BJ (cell line): ENCODE measurements at regions not wholly inside any gene's neighbourhood (a gene's known extent, or its start where the extent isn't known, plus 50 kb on each side); places are given as distances from the start of the nearest gene placed in this dataset.

Experiments
- CTCF ChIA-PET: fragments of 350-600 bp; formaldehyde crosslinking; extraction: SDS; loops from one replicate; lab custom pipeline; 2021; ENCODE audit warnings: antibody characterized with exemption, inconsistent platforms; lab: Yijun Ruan, JAX
- POLR2A ChIA-PET: fragments of 300-600 bp; sonication (Branson Sonifier 250); formaldehyde crosslinking; extraction: SDS; loops from one replicate; lab custom pipeline; 2021; ENCODE audit warnings: antibody characterized with exemption; lab: Charles Lee
- DNase-seq: peaks from one replicate; pipeline ENCODE4 v3.0.0-alpha.2; 2011; ENCODE audit warnings: low read depth
- H3K27me3 ChIP-seq: 2 replicates; pipeline ENCODE4 v1.6.0; 2011; ENCODE audit warnings: low read length; ENCODE audit not compliant: control insufficient read depth, insufficient read depth
- H3K36me3 ChIP-seq: 2 replicates; pipeline ENCODE4 v1.5.1; 2011; ENCODE audit warnings: low read length; ENCODE audit not compliant: control insufficient read depth, insufficient read depth
- H3K4me3 ChIP-seq: 2 replicates; pipeline ENCODE4 v1.5.1; 2011; ENCODE audit warnings: low read depth, mild to moderate bottlenecking, control low read depth, low read length
- TF ChIP-seq, protein P1 (sequence below): IDR thresholded peaks from 2 replicates; pipeline ENCODE4 v1.5.1; 2011; ENCODE audit warnings: low read depth, mild to moderate bottlenecking, control low read depth, inconsistent platforms, low read length, moderate library complexity; ENCODE audit not compliant: insufficient read depth

DNA sequence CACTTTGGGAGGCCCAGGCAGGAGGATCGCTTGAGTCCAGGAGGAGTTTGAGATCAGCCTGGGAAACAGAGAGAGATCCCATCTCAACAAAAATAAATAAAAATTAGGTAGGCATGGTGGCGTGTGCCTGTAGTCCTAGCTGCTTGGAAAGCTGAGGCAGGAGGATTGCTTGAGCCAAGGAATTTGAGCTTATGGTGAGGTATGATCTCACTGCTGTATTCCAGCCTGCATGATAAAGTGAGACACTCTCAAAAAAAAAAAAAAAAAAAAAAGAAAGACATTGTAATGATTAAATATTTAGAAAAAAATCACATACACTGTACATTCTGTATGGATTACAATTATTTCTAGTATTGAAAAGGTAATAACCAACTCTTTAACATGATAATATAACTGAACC lies 87.1 kb downstream of the SLIT2 start:
- TF ChIP-seq, protein P1, sequence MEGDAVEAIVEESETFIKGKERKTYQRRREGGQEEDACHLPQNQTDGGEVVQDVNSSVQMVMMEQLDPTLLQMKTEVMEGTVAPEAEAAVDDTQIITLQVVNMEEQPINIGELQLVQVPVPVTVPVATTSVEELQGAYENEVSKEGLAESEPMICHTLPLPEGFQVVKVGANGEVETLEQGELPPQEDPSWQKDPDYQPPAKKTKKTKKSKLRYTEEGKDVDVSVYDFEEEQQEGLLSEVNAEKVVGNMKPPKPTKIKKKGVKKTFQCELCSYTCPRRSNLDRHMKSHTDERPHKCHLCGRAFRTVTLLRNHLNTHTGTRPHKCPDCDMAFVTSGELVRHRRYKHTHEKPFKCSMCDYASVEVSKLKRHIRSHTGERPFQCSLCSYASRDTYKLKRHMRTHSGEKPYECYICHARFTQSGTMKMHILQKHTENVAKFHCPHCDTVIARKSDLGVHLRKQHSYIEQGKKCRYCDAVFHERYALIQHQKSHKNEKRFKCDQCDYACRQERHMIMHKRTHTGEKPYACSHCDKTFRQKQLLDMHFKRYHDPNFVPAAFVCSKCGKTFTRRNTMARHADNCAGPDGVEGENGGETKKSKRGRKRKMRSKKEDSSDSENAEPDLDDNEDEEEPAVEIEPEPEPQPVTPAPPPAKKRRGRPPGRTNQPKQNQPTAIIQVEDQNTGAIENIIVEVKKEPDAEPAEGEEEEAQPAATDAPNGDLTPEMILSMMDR = no peak
- POLR2A ChIA-PET = no interaction called here
- CTCF ChIA-PET = no interaction called here
- H3K4me3 ChIP-seq = no peak overlapping the region
- H3K27me3 ChIP-seq = no peaks in the 10 kb centered on the region
- no peaks in the 10 kb centered on the region for H3K36me3 ChIP-seq
- no peak for DNase-seq

DNA sequence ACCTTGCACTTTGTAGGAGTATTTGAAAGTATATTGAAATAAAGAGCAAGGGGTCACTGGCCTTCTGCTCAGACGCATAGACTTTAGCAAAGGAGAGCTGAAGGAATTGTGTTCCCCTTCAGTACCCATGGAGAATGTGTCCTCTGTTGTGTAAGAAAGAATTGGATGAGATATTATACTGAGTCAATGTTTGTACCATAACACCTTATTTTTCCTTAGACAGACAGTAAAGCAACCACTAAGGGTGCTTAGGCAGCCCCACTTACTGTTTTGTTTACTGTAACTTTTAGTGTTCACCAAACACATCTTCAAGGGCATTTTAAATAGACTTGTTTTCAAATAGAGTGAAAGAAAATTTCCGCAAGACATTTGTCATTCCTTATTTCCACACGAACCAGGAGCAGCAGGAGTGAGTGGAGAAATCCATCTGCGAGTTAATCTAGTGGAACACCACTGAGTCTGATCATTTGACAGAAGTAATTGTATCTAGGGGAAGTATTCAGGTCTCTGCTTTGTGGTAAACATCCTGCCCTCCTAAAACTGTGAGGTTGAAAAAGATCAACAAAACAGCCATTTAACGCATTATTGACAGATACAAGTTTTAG lies 89.5 kb downstream of the SLIT2 start:
- TF ChIP-seq, protein P1 = no peak
- Histone ChIP-seq H3K36me3 (no peaks in the 10 kb centered on the region; the same call in 1 of the 2 replicates), H3K4me3 (no peak overlapping the region), H3K27me3 (no peaks in the 10 kb centered on the region)
- CTCF ChIA-PET = interaction anchor here (0.8 kb wide), 1 partner anchor 18 kb away, joined by 3 read pairs; no protein-coding TSS in a partner anchor
- DNase-seq = no peak
- POLR2A ChIA-PET = no interaction called here

DNA sequence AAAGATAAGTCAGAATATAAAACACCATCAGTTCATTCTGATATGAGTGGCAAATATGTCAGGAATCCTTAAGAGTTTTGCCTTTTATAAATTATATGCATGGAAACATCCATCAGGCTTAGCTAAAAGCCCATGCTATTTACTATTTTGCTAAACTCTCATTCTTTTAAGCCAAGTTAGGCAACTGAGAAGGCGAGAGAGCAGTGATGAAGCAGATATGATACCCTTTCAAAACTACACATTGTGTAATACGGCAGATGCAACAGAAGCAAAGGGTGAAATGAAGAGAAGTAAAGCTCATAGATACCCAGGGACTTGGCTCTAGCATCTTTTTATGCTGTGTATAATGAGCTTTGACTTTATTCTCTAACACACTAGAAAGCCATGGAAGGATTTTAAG lies 95.8 kb downstream of the SLIT2 start:
- ChIA-PET CTCF (interaction anchor here (1.2 kb wide), 1 partner anchor 41 kb away, joined by 3 read pairs; no protein-coding TSS in a partner anchor), POLR2A (interaction anchor here (0.6 kb wide), 1 partner anchor 36 kb away, joined by 3 read pairs; no protein-coding TSS in a partner anchor)
- TF ChIP-seq, protein P1 = no peak
- Histone ChIP-seq H3K27me3 (no peaks in the 10 kb centered on the region), H3K36me3 (no peaks in the 10 kb centered on the region; the same call in 1 of the 2 replicates), H3K4me3 (no peak overlapping the region)
- no peak for DNase-seq

DNA sequence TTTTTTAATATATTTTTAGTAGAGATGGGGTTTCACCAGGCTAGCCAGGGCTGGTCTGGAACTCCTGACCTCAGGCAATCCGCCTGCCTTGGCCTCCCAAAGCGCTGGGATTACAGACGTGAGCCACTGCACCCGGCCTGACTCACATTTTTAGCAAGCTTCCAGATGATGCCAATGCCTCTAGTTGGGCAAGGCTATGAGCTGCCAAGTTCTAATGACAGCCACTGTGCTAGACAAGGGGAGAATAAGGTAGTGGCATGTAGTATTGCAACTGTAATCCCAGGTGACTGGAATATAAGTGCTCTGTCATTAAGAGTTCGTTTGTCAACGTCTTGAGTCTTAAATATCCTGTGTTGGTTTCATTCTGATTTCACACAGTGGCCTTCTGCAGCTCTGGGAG lies 96.7 kb downstream of the SLIT2 start:
- no peak for DNase-seq
- TF ChIP-seq, protein P1 = no peak
- H3K4me3 ChIP-seq = no peak overlapping the region
- POLR2A ChIA-PET = no interaction called here
- CTCF ChIA-PET = no interaction called here
- H3K36me3 ChIP-seq = no peaks in the 10 kb centered on the region; the same call in 1 of the 2 replicates
- H3K27me3 ChIP-seq = no peaks in the 10 kb centered on the region

DNA sequence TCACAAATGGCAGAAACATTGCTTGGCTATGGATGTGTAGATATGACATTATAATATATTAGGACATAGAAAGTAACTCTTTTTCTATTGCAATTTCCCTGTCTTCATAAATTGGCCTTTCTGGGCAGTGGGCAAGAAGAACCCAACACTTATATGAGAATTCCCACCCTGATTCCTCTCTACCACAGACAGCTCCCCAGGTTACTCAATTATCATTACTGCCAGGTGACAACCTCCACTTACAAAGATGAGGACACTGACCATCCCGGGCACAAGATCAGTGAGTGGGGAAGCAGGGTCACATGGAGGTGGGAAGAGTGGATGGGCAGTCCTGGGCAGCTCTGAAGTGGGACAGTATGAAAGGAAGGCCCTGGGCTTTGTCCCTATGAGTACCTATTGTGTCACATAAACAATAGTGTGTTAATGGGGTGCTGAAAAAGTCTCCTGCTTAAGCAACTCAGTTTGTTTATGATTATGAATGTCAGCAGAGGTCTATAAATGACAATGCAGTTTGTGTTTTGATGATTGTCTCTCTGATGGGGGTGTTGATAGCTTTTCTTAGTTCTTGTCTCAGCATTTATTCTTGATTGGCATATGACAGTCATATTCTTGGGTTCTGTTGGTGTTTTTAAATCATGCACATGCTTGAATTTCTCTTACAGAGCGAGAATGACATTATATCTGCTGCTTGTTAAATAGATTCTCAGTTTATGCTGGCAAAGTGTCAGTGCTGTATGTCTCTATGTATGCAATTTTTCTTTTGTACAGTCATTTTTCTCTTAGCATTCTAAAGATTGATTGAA lies 99.9 kb downstream of the SLIT2 start:
- Histone ChIP-seq H3K4me3 (no peak overlapping the region), H3K36me3 (no peaks in the 10 kb centered on the region), H3K27me3 (no peaks in the 10 kb centered on the region)
- TF ChIP-seq, protein P1 = no peak
- no peak for DNase-seq
- CTCF ChIA-PET = interaction anchor here (1.0 kb wide), 1 partner anchor 10 kb away, joined by 3 read pairs; no protein-coding TSS in a partner anchor
- POLR2A ChIA-PET = no interaction called here
